ENCODE measurements at regions not wholly inside any gene's neighbourhood (a gene's known extent, or its start where the extent isn't known, plus 50 kb on each side); places are given as distances from the start of the nearest gene placed in this dataset.
A peak's percentile ranks its signal among the peaks of the same experiment; 100 is the strongest.

DNA sequence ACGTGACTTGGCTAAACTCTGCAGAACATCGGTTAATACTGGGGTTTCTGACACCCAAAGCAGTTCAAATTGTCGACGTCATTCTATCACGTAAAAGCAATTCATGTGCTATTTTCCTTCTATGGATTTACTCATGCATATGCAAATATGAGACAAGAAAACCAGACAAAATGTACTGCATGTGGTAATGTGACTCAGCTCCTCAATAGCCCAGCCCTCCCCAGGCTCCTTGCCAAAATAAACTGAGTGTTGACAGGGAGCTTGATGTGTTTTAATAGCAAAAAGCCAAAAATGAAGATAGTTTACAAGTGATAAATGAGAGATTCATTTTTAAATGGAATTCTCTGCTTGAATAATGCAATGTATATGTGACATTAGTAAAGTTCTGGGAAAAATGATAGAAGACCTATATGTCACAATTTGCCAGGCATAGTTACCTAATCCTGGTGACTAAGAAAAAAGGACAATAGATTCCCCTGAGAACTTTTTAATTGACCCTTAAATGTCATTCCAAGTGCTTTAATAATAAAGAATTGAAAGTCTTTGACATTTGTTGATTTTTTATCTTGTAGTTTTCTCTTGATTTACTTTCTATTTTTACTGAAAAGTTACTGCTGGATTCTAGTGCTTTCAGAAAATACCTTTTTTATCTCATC lies 1700.6 kb upstream of the TENM3 start:
- H3K9me3 ChIP-seq (ENCODE audit: control insufficient read depth, low read depth, low read length): no peaks in the 10 kb centered on the region
- WGBS (ENCODE audit: insufficient coverage, low lambda C conversion rate): 74% methylated on average over 4 of the region's 5 CpGs
- no peaks in the 10 kb centered on the region for H3K27me3 ChIP-seq (ENCODE audit: control insufficient read depth, insufficient read depth, low read length)
- no peaks in the 10 kb centered on the region for H3K4me1 ChIP-seq (ENCODE audit: control insufficient read depth, insufficient read depth, low read length)
- no peaks in the 10 kb centered on the region for H3K36me3 ChIP-seq (ENCODE audit: control insufficient read depth, insufficient read depth, low read length)
- H3K27ac ChIP-seq (ENCODE audit: low read length): no peak overlapping the region
- H3K4me3 ChIP-seq (ENCODE audit: low read length): no peak overlapping the region
- DNase-seq: no peak

- Histone ChIP-seq H3K4me1 (ENCODE audit: control insufficient read depth, insufficient read depth, low read length) (no peaks in the 10 kb centered on the region), H3K36me3 (ENCODE audit: control insufficient read depth, insufficient read depth, low read length) (no peaks in the 10 kb centered on the region), H3K27ac (ENCODE audit: low read length) (no peak overlapping the region), H3K9me3 (ENCODE audit: control insufficient read depth, low read depth, low read length) (no peaks in the 10 kb centered on the region), H3K4me3 (ENCODE audit: low read length) (no peak overlapping the region), H3K27me3 (ENCODE audit: control insufficient read depth, insufficient read depth, low read length) (no peaks in the 10 kb centered on the region)
- no peak for DNase-seq
- 96% methylated on average over 3 of the region's 6 CpGs for WGBS (ENCODE audit: insufficient coverage, low lambda C conversion rate)
Observed at GRCh38 chr4:180550106-180550505, 1693.1 kb upstream of the TENM3 start.

GRCh38 chr4:180557348-180557747 lies 1685.9 kb upstream of the TENM3 start:
- H3K9me3 ChIP-seq (ENCODE audit: control insufficient read depth, low read depth, low read length): no peaks in the 10 kb centered on the region
- DNase-seq: no peak
- 100% methylated on average over 2 of the region's 3 CpGs for WGBS (ENCODE audit: insufficient coverage, low lambda C conversion rate)

DNA sequence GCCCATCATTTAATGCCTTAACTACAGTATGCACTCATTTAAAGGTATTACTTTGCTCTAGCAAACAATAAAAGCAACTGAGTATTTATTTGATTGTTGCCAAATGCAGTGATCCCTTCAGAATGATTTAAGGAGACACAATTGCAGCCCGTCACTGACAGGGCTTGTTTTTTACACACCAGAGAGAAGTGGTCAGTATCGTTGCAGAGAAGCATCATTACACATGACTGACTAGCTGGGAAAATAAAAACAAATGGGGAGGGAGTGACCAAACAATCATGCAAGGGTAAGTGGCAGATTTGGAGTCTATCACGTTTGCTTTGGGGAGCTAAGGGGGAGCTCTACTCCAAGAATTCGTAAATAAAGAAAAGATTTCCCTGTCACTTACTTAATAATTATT lies 1685.3 kb upstream of the TENM3 start:
- WGBS (ENCODE audit: insufficient coverage, low lambda C conversion rate): 75% methylated on average over 2 of the region's 4 CpGs

More at GRCh38 chr4:180557348-180557747, 1685.9 kb upstream of the TENM3 start:
- no peak overlapping the region for H3K4me3 ChIP-seq (ENCODE audit: low read length)
- no peak overlapping the region for H3K27ac ChIP-seq (ENCODE audit: low read length)
- H3K36me3 ChIP-seq (ENCODE audit: control insufficient read depth, insufficient read depth, low read length): no peaks in the 10 kb centered on the region
- no peaks in the 10 kb centered on the region for H3K4me1 ChIP-seq (ENCODE audit: control insufficient read depth, insufficient read depth, low read length)
- H3K27me3 ChIP-seq (ENCODE audit: control insufficient read depth, insufficient read depth, low read length): no peaks in the 10 kb centered on the region

GRCh38 chr4:180558427-180558826 lies 1684.8 kb upstream of the TENM3 start:
- no peak overlapping the region for H3K27ac ChIP-seq (ENCODE audit: low read length)
- no peak for DNase-seq
- H3K36me3 ChIP-seq (ENCODE audit: control insufficient read depth, insufficient read depth, low read length): no peaks in the 10 kb centered on the region
- H3K27me3 ChIP-seq (ENCODE audit: control insufficient read depth, insufficient read depth, low read length): no peaks in the 10 kb centered on the region
- H3K4me3 ChIP-seq (ENCODE audit: low read length): no peak overlapping the region
- H3K9me3 ChIP-seq (ENCODE audit: control insufficient read depth, low read depth, low read length): no peaks in the 10 kb centered on the region
- WGBS (ENCODE audit: insufficient coverage, low lambda C conversion rate): 75% methylated on average over 2 of the region's 7 CpGs
- no peaks in the 10 kb centered on the region for H3K4me1 ChIP-seq (ENCODE audit: control insufficient read depth, insufficient read depth, low read length)

More for the DNA sequence above, 1685.3 kb upstream of the TENM3 start:
- no peaks in the 10 kb centered on the region for H3K36me3 ChIP-seq (ENCODE audit: control insufficient read depth, insufficient read depth, low read length)
- H3K27ac ChIP-seq (ENCODE audit: low read length): no peak overlapping the region
- H3K4me1 ChIP-seq (ENCODE audit: control insufficient read depth, insufficient read depth, low read length): no peaks in the 10 kb centered on the region
- no peaks in the 10 kb centered on the region for H3K27me3 ChIP-seq (ENCODE audit: control insufficient read depth, insufficient read depth, low read length)
- no peaks in the 10 kb centered on the region for H3K9me3 ChIP-seq (ENCODE audit: control insufficient read depth, low read depth, low read length)
- no peak for DNase-seq
- H3K4me3 ChIP-seq (ENCODE audit: low read length): no peak overlapping the region

DNA sequence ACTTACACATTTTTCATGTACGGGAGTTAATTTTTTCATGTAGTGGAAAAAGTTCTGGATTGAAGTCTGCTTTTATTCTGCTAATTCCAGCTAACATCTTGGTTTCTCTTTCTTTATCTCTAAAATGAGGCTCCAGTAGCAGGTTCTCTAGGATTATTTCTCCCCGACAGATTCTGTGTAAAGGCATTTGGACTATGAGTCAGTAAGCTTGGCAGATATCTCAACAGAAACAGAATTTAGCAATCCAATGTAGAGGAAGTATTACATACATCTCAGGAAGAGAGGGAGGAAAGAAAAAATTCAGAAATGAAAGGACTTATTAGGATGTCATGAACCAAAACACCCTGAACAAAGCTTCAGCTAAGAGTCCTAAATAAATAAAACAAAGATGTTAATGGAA lies 1682.3 kb upstream of the TENM3 start:
- peaks cover under 1% of the 10 kb centered on the region for H3K9me3 ChIP-seq (ENCODE audit: control insufficient read depth, low read depth, low read length)
- H3K27ac ChIP-seq (ENCODE audit: low read length): no peak overlapping the region
- no peaks in the 10 kb centered on the region for H3K27me3 ChIP-seq (ENCODE audit: control insufficient read depth, insufficient read depth, low read length)
- WGBS (ENCODE audit: insufficient coverage, low lambda C conversion rate): 73% methylated on average over 1 of the region's 2 CpGs
- H3K4me1 ChIP-seq (ENCODE audit: control insufficient read depth, insufficient read depth, low read length): no peaks in the 10 kb centered on the region
- H3K4me3 ChIP-seq (ENCODE audit: low read length): no peak overlapping the region
- peak in 1 of 2 donors; percentile 19 for DNase-seq
- no peaks in the 10 kb centered on the region for H3K36me3 ChIP-seq (ENCODE audit: control insufficient read depth, insufficient read depth, low read length)

DNA sequence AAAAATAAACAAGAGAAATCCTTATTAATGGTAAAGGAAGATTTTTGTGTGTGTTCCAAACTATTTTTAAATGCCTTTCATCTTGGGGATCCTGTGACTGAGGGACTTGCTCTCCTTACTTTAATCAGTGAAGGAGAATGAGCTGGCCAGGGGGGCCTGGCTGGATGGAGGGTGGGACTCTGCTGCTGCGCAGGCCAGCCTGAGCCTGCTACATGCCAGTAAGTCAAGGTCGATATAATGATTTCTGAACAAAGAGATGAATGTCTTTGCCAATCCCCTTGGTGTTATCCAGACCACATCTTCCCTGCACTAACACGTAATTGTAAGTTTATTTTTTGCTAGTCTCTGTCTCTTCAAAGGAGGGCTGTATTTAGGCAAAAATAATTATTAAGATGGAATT lies 1679.2 kb upstream of the TENM3 start:
- peaks cover 14% of the 10 kb centered on the region for H3K9me3 ChIP-seq (ENCODE audit: control insufficient read depth, low read depth, low read length)
- no peak overlapping the region for H3K4me3 ChIP-seq (ENCODE audit: low read length)
- no CpG with 5 or more reads among the region's 3 CpGs for WGBS (ENCODE audit: insufficient coverage, low lambda C conversion rate)
- no peaks in the 10 kb centered on the region for H3K27me3 ChIP-seq (ENCODE audit: control insufficient read depth, insufficient read depth, low read length)
- H3K27ac ChIP-seq (ENCODE audit: low read length): no peak overlapping the region
- DNase-seq: no peak
- no peaks in the 10 kb centered on the region for H3K36me3 ChIP-seq (ENCODE audit: control insufficient read depth, insufficient read depth, low read length)
- H3K4me1 ChIP-seq (ENCODE audit: control insufficient read depth, insufficient read depth, low read length): no peaks in the 10 kb centered on the region

- peaks cover 14% of the 10 kb centered on the region for H3K9me3 ChIP-seq (ENCODE audit: control insufficient read depth, low read depth, low read length)
- no peak for DNase-seq
- 85% methylated on average over 2 of the region's 5 CpGs for WGBS (ENCODE audit: insufficient coverage, low lambda C conversion rate)
- H3K4me3 ChIP-seq (ENCODE audit: low read length): no peak overlapping the region
- H3K4me1 ChIP-seq (ENCODE audit: control insufficient read depth, insufficient read depth, low read length): no peaks in the 10 kb centered on the region
- H3K27me3 ChIP-seq (ENCODE audit: control insufficient read depth, insufficient read depth, low read length): no peaks in the 10 kb centered on the region
- no peak overlapping the region for H3K27ac ChIP-seq (ENCODE audit: low read length)
- H3K36me3 ChIP-seq (ENCODE audit: control insufficient read depth, insufficient read depth, low read length): no peaks in the 10 kb centered on the region
Observed at GRCh38 chr4:180564448-180564847, 1678.8 kb upstream of the TENM3 start.

DNA sequence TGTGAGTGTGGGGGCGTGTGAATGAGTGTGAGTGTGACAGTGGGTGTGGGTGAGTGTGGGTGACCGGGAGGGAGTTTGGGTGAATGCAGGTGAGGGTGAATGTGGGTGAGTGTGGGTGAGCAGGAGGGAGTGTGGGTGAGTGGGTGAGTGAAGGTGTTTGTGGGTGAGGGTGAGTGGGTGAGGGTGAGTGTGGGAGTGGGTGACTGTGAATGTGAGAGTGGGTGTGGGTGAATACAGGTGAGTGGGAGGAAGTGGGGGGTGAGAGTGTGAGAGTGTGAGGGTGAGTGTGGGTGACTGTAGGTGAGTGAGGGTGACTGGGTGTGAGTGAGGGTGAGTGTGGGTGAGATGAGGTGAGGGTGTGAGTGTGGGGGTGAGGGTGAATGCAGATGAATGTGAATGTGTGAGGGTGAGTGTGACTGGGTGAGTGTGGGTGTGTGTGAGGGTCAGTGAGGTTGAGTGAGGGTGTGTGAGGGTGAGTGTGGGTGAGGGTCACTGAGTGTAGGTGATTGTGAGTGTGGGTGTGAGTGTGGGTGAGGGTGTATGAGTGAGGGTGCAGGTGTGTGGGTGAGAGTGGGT lies 1677.3 kb upstream of the TENM3 start:
- H3K4me1 ChIP-seq (ENCODE audit: control insufficient read depth, insufficient read depth, low read length): no peaks in the 10 kb centered on the region
- H3K36me3 ChIP-seq (ENCODE audit: control insufficient read depth, insufficient read depth, low read length): no peaks in the 10 kb centered on the region
- peaks cover 14% of the 10 kb centered on the region for H3K9me3 ChIP-seq (ENCODE audit: control insufficient read depth, low read depth, low read length)
- H3K27ac ChIP-seq (ENCODE audit: low read length): no peak overlapping the region
- 100% methylated on average over 2 of the region's 2 CpGs for WGBS (ENCODE audit: insufficient coverage, low lambda C conversion rate)
- no peaks in the 10 kb centered on the region for H3K27me3 ChIP-seq (ENCODE audit: control insufficient read depth, insufficient read depth, low read length)
- DNase-seq: no peak
- no peak overlapping the region for H3K4me3 ChIP-seq (ENCODE audit: low read length)

DNA sequence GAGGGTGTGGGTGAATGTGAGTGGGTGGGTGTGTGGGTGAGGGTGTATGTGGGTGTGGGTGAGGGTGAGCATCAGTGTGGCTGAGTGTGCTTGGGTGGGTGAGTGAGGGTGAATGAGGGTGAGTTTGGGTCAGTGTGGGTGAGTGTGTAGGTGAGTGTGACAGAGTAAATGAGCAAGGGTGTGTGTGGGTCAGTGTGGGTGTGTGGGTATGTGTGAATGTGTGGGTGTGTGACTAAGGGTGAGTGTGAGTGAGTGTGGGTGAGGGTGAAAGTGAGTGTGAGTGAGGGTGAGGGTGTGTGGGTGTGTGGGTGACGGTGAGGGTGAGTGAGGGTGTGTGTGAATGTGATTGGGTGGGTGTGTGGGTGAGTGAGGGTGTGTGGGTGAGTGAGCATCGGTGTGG lies 1676.7 kb upstream of the TENM3 start:
- Histone ChIP-seq H3K9me3 (ENCODE audit: control insufficient read depth, low read depth, low read length) (peaks cover 14% of the 10 kb centered on the region), H3K27ac (ENCODE audit: low read length) (no peak overlapping the region), H3K4me3 (ENCODE audit: low read length) (no peak overlapping the region), H3K36me3 (ENCODE audit: control insufficient read depth, insufficient read depth, low read length) (no peaks in the 10 kb centered on the region), H3K4me1 (ENCODE audit: control insufficient read depth, insufficient read depth, low read length) (no peaks in the 10 kb centered on the region), H3K27me3 (ENCODE audit: control insufficient read depth, insufficient read depth, low read length) (no peaks in the 10 kb centered on the region)
- DNase-seq: no peak
- WGBS (ENCODE audit: insufficient coverage, low lambda C conversion rate): 87% methylated on average over 2 of the region's 2 CpGs

DNA sequence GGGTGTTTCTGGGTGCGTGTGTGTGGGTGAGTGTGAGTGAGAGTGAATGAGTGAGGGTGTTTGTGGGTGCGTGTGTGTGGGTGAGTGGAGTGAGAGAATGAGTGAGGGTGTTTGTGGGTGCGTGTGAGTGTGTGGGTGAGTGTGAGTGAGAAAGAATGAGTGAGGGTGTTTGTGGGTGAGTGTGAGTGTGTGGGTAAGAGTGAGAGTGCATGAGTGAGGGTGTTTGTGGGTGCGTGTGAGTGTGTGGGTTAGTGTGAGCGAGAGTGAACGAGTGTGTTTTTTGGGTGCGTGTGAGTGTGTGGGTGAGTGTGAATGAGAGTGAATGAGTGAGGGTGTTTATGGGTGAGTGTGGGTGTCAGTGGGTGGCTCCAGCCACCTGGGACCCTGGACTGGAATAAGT lies 1676.1 kb upstream of the TENM3 start:
- WGBS (ENCODE audit: insufficient coverage, low lambda C conversion rate): 95% methylated on average over 4 of the region's 7 CpGs

More for the DNA sequence above, 1676.1 kb upstream of the TENM3 start:
- H3K27me3 ChIP-seq (ENCODE audit: control insufficient read depth, insufficient read depth, low read length): no peaks in the 10 kb centered on the region
- peaks cover 14% of the 10 kb centered on the region for H3K9me3 ChIP-seq (ENCODE audit: control insufficient read depth, low read depth, low read length)
- H3K36me3 ChIP-seq (ENCODE audit: control insufficient read depth, insufficient read depth, low read length): no peaks in the 10 kb centered on the region
- H3K4me1 ChIP-seq (ENCODE audit: control insufficient read depth, insufficient read depth, low read length): no peaks in the 10 kb centered on the region
- no peak overlapping the region for H3K4me3 ChIP-seq (ENCODE audit: low read length)
- no peak for DNase-seq
- no peak overlapping the region for H3K27ac ChIP-seq (ENCODE audit: low read length)
